ENCODE measurements at regions not wholly inside any gene's neighbourhood (a gene's known extent, or its start where the extent isn't known, plus 50 kb on each side); places are given as distances from the start of the nearest gene placed in this dataset.

DNA sequence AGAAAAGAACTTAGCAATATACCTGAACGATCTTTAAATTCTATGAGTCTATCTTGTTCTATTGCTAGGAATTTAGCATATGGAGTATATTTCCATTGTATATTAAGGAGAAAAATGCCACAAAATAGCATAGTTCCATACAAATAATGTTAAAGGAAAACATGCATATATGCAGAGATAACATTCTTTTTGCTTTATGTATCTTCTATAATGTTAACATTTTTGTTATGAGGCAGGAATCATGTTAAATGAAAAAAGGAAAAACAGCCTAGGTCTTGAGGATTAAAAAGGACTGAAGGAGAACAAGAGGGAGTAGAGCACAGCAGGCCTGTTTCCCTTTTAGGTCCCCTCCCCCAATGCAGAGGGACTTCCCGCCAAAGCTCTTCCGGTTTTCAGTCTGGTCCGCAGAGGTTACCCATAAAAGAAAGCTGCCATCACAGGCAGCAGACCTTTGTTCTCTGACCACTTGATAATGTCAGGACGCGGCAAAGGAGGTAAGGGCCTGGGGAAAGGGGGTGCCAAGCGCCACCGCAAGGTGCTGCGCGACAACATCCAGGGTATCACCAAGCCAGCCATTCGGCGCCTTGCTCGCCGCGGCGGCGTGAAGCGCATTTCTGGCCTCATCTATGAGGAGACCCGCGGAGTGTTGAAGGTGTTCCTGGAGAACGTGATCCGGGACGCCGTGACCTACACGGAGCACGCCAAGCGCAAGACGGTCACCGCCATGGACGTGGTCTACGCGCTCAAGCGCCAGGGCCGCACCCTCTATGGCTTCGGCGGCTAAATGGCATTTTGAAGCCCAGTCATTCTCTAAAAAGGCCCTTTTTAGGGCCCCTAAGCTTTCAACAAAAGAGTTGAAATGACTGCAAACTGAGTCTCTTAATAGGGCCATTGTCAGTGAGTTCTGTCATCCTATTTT, 108.4 kb upstream of the PRSS16 start:
- TF ChIP-seq RAD21 (conservative IDR thresholded peaks at IDR 0.05 in 1 of 2, IDR thresholded peaks at IDR 0.05 in 1 of 2), result no peak
- peak; percentile 44 for TF ChIP-seq POLR2A (IDR thresholded peaks at IDR 0.05; ENCODE audit: low read length)
- TF ChIP-seq, protein P1, sequence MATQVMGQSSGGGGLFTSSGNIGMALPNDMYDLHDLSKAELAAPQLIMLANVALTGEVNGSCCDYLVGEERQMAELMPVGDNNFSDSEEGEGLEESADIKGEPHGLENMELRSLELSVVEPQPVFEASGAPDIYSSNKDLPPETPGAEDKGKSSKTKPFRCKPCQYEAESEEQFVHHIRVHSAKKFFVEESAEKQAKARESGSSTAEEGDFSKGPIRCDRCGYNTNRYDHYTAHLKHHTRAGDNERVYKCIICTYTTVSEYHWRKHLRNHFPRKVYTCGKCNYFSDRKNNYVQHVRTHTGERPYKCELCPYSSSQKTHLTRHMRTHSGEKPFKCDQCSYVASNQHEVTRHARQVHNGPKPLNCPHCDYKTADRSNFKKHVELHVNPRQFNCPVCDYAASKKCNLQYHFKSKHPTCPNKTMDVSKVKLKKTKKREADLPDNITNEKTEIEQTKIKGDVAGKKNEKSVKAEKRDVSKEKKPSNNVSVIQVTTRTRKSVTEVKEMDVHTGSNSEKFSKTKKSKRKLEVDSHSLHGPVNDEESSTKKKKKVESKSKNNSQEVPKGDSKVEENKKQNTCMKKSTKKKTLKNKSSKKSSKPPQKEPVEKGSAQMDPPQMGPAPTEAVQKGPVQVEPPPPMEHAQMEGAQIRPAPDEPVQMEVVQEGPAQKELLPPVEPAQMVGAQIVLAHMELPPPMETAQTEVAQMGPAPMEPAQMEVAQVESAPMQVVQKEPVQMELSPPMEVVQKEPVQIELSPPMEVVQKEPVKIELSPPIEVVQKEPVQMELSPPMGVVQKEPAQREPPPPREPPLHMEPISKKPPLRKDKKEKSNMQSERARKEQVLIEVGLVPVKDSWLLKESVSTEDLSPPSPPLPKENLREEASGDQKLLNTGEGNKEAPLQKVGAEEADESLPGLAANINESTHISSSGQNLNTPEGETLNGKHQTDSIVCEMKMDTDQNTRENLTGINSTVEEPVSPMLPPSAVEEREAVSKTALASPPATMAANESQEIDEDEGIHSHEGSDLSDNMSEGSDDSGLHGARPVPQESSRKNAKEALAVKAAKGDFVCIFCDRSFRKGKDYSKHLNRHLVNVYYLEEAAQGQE (IDR thresholded peaks at IDR 0.05), result no peak
- no peak for TF ChIP-seq EHMT2 (IDR thresholded peaks at IDR 0.05; ENCODE audit: low read depth)
- TF ChIP-seq, protein P2, sequence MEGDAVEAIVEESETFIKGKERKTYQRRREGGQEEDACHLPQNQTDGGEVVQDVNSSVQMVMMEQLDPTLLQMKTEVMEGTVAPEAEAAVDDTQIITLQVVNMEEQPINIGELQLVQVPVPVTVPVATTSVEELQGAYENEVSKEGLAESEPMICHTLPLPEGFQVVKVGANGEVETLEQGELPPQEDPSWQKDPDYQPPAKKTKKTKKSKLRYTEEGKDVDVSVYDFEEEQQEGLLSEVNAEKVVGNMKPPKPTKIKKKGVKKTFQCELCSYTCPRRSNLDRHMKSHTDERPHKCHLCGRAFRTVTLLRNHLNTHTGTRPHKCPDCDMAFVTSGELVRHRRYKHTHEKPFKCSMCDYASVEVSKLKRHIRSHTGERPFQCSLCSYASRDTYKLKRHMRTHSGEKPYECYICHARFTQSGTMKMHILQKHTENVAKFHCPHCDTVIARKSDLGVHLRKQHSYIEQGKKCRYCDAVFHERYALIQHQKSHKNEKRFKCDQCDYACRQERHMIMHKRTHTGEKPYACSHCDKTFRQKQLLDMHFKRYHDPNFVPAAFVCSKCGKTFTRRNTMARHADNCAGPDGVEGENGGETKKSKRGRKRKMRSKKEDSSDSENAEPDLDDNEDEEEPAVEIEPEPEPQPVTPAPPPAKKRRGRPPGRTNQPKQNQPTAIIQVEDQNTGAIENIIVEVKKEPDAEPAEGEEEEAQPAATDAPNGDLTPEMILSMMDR (IDR thresholded peaks at IDR 0.05), result no peak
- TF ChIP-seq, protein P3, sequence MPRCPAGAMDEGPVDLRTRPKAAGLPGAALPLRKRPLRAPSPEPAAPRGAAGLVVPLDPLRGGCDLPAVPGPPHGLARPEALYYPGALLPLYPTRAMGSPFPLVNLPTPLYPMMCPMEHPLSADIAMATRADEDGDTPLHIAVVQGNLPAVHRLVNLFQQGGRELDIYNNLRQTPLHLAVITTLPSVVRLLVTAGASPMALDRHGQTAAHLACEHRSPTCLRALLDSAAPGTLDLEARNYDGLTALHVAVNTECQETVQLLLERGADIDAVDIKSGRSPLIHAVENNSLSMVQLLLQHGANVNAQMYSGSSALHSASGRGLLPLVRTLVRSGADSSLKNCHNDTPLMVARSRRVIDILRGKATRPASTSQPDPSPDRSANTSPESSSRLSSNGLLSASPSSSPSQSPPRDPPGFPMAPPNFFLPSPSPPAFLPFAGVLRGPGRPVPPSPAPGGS (IDR thresholded peaks at IDR 0.05), result peak; percentile 45; the same call in 1 of the 3 replicates
- TF ChIP-seq ESRRA (IDR thresholded peaks at IDR 0.05; ENCODE audit: borderline replicate concordance, low read length), result no peak
- TF ChIP-seq, protein P4, sequence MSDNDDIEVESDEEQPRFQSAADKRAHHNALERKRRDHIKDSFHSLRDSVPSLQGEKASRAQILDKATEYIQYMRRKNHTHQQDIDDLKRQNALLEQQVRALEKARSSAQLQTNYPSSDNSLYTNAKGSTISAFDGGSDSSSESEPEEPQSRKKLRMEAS (IDR thresholded peaks at IDR 0.05), result peak; percentile 56; the same call in 1 of the 2 replicates
- no peak for TF ChIP-seq BHLHE40 (IDR thresholded peaks at IDR 0.05; ENCODE audit: low read depth, low read length)
- 0 out of 5 replicates have a peak, but pooled peaks of 1 of the 2 experiments have one; percentile 23 for TF ChIP-seq EP300 (IDR thresholded peaks at IDR 0.05)

Measured in A549 (cell line).